Calu3 (cell line): ENCODE measurements at regions not wholly inside any gene's neighbourhood (a gene's known extent, or its start where the extent isn't known, plus 50 kb on each side); places are given as distances from the start of the nearest gene placed in this dataset.

Source experiments
- BruUV-seq: library from RNA; stranded (reverse); fragments of 400-500 nt; replicated peaks from 2 replicates; lab custom pipeline; 2021; lab: Mats Ljungman, UMichigan
- CTCF ChIA-PET: fragments of 300-600 bp; sonication (Branson Sonifier 250); formaldehyde crosslinking; loops from one replicate; lab custom pipeline; 2022; ENCODE audit warnings: antibody characterized with exemption; lab: Charles Lee
- DNase-seq: peaks from one replicate; pipeline ENCODE4 v3.0.0; 2022
- H3K27ac Mint-ChIP-seq: one replicate; pipeline ENCODE4 v1.8.0; 2022; ENCODE audit warnings: mixed read lengths; ENCODE audit not compliant: unreplicated experiment
- H3K27me3 Mint-ChIP-seq: one replicate; pipeline ENCODE4 v1.8.0; 2022; ENCODE audit warnings: mixed read lengths; ENCODE audit not compliant: unreplicated experiment
- H3K36me3 Mint-ChIP-seq: one replicate; pipeline ENCODE4 v1.8.0; 2022; ENCODE audit warnings: mild to moderate bottlenecking, moderate library complexity, mixed read lengths; ENCODE audit not compliant: insufficient read depth, unreplicated experiment
- H3K4me1 Mint-ChIP-seq: one replicate; pipeline ENCODE4 v1.8.0; 2022; ENCODE audit warnings: mild to moderate bottlenecking, low read depth, mixed read lengths; ENCODE audit not compliant: unreplicated experiment
- H3K4me3 Mint-ChIP-seq: one replicate; pipeline ENCODE4 v1.8.0; 2022; ENCODE audit warnings: mild to moderate bottlenecking, low read depth, moderate library complexity, mixed read lengths; ENCODE audit not compliant: unreplicated experiment
- H3K9me3 Mint-ChIP-seq: one replicate; pipeline ENCODE4 v1.8.0; 2022; ENCODE audit warnings: low read depth, mixed read lengths; ENCODE audit not compliant: unreplicated experiment
- CTCF ChIP-seq: fragments of 200-600 bp; IDR thresholded peaks from one replicate; pipeline ENCODE4 v1.8.0; 2022; ENCODE audit warnings: antibody characterized with exemption; ENCODE audit not compliant: unreplicated experiment
- intact Hi-C: fragments of 100-400 bp; cut with micrococcal nuclease; formaldehyde crosslinking; loops from one replicate; pipeline ENCODE4 v1.10.0; 2022; ENCODE audit not compliant: unreplicated experiment

- intact Hi-C loops: no loop called here
- no peaks in the 10 kb centered on the region for H3K9me3 Mint-ChIP-seq
- DNase-seq: no peak
- H3K27me3 Mint-ChIP-seq: peaks cover 54% of the 10 kb centered on the region
- no peak overlapping the region for H3K4me3 Mint-ChIP-seq
- no peaks in the 10 kb centered on the region for H3K36me3 Mint-ChIP-seq
- no peaks in the 10 kb centered on the region for H3K4me1 Mint-ChIP-seq
- BruUV-seq: no TSS peak
- CTCF ChIA-PET: interaction anchor here (0.7 kb wide), 1 partner anchor 557 kb away, joined by 3 read pairs; no protein-coding TSS in a partner anchor
- TF ChIP-seq CTCF: no peak
- H3K27ac Mint-ChIP-seq: no peak overlapping the region
These were observed 96.5 kb upstream of the NCAM1 start for GRCh38 chr11:112864672-112865071.

GRCh38 chr11:112871909-112872500, 89.2 kb upstream of the NCAM1 start:
- peaks cover 77% of the 10 kb centered on the region for H3K27me3 Mint-ChIP-seq
- no peaks in the 10 kb centered on the region for H3K36me3 Mint-ChIP-seq
- H3K4me1 Mint-ChIP-seq: no peaks in the 10 kb centered on the region
- DNase-seq: no peak
- no peak overlapping the region for H3K4me3 Mint-ChIP-seq
- no peak overlapping the region for H3K27ac Mint-ChIP-seq
- H3K9me3 Mint-ChIP-seq: no peaks in the 10 kb centered on the region
- no TSS peak for BruUV-seq
- intact Hi-C loops: no loop called here
- CTCF ChIA-PET: no interaction called here
- TF ChIP-seq CTCF: no peak

- intact Hi-C loops: no loop called here
- Mint-ChIP-seq H3K27me3 (peaks cover 56% of the 10 kb centered on the region), H3K4me3 (no peak overlapping the region), H3K4me1 (no peaks in the 10 kb centered on the region), H3K27ac (no peak overlapping the region), H3K9me3 (no peaks in the 10 kb centered on the region), H3K36me3 (no peaks in the 10 kb centered on the region)
- no peak for TF ChIP-seq CTCF
- CTCF ChIA-PET: no interaction called here
- BruUV-seq: no TSS peak
- DNase-seq: no peak
These were observed 86.2 kb upstream of the NCAM1 start for GRCh38 chr11:112874980-112875379.

- Mint-ChIP-seq H3K9me3 (no peaks in the 10 kb centered on the region), H3K36me3 (no peaks in the 10 kb centered on the region), H3K4me1 (no peaks in the 10 kb centered on the region), H3K4me3 (no peak overlapping the region), H3K27ac (no peak overlapping the region), H3K27me3 (peaks cover 32% of the 10 kb centered on the region)
- TF ChIP-seq CTCF: no peak
- no TSS peak for BruUV-seq
- CTCF ChIA-PET: no interaction called here
- no peak for DNase-seq
- intact Hi-C loops: no loop called here
These were observed 83.6 kb upstream of the NCAM1 start for GRCh38 chr11:112877581-112877980.
